Erythroblast (primary cell): ENCODE measurements at regions not wholly inside any gene's neighbourhood (a gene's known extent, or its start where the extent isn't known, plus 50 kb on each side); places are given as distances from the start of the nearest gene placed in this dataset.

Experiments used
- GATA1 ChIP-seq: IDR thresholded peaks from 2 replicates; pipeline ENCODE4 v1.6.1; 2011; ENCODE audit warnings: low read depth, mild to moderate bottlenecking, control low read depth, low read length, moderate library complexity
- POLR2A ChIP-seq: IDR thresholded peaks from 2 replicates; pipeline ENCODE4 v1.6.1; 2011; ENCODE audit warnings: mild to moderate bottlenecking, low read length

DNA sequence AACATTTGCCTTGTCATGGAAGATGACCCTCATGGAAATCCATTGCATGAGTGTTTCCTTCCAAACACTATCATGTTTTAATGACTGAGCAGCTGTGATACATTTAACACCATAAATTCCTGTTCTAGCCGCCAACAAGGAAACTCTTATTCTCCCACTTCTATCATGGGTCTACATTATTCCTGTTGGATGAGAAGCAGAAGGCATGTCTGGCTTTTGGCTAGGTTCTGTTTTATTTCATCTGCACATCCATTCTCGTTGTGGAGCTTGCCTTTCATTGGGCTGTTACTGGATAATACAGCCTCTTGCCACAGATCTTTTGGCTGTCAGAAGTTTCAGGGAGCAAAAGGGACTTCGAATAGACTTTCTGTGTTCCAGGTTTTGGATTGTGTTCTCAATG is 742.6 kb upstream of the TSPY4 start:
- TF ChIP-seq POLR2A (no peak), GATA1 (no peak)
